ENCODE measurements at regions not wholly inside any gene's neighbourhood (a gene's known extent, or its start where the extent isn't known, plus 50 kb on each side); places are given as distances from the start of the nearest gene placed in this dataset.

GRCh38 chr6:85066266-85066665 is 301.9 kb upstream of the TBX18 start:
- TF ChIP-seq USF2 (IDR thresholded peaks at IDR 0.05; ENCODE audit: low read depth, low read length): no peak
- TF ChIP-seq CTCF (conservative IDR thresholded peaks at IDR 0.05; ENCODE audit: low read depth, low read length): no peak
- TF ChIP-seq POLR2A (IDR thresholded peaks at IDR 0.05; ENCODE audit: low read depth, low read length): no peak
- TF ChIP-seq CHD1 (IDR thresholded peaks at IDR 0.05; ENCODE audit: low read depth, low read length): no peak
- no peak for TF ChIP-seq MAFK (IDR thresholded peaks at IDR 0.05; ENCODE audit: low read depth, low read length)

Data from IMR-90 (cell line).